ENCODE measurements at regions not wholly inside any gene's neighbourhood (a gene's known extent, or its start where the extent isn't known, plus 50 kb on each side); places are given as distances from the start of the nearest gene placed in this dataset.
A peak's percentile ranks its signal among the peaks of the same experiment; 100 is the strongest.
"Not testable (repeated sequence)": the region's sequence is repeated elsewhere in the genome, so short reads cannot be mapped to it uniquely, and the experiment has no call there.

DNA sequence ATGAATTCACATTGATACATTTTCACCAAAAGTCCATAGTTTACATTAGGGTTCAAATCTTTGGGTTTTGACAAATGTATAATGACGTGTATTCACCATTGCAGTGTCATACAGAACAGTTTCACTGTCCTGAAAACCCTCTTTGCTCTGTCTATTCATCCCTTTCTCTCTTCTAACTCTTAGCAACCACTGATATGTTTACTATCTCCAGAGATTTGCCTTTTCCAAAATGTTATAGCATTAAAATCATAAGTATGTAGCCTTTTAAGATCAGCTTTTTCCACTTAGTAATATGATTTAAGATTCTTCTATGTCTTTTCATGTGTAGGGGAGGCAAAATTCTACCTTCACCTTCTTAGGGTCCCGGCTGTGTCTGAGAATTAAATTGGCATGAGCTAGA is 203.8 kb downstream of the TPRG1 start:
- TF ChIP-seq, protein P1, sequence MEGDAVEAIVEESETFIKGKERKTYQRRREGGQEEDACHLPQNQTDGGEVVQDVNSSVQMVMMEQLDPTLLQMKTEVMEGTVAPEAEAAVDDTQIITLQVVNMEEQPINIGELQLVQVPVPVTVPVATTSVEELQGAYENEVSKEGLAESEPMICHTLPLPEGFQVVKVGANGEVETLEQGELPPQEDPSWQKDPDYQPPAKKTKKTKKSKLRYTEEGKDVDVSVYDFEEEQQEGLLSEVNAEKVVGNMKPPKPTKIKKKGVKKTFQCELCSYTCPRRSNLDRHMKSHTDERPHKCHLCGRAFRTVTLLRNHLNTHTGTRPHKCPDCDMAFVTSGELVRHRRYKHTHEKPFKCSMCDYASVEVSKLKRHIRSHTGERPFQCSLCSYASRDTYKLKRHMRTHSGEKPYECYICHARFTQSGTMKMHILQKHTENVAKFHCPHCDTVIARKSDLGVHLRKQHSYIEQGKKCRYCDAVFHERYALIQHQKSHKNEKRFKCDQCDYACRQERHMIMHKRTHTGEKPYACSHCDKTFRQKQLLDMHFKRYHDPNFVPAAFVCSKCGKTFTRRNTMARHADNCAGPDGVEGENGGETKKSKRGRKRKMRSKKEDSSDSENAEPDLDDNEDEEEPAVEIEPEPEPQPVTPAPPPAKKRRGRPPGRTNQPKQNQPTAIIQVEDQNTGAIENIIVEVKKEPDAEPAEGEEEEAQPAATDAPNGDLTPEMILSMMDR (IDR thresholded peaks at IDR 0.05; ENCODE audit: low read depth, low read length), result no peak
- no peaks in the 10 kb centered on the region for H3K27me3 ChIP-seq (ENCODE audit: insufficient read depth, low read depth, severe bottlenecking)
- H3K4me3 ChIP-seq (ENCODE audit: low read depth, low read length), result no peak overlapping the region
- no peak for DNase-seq
- H3K36me3 ChIP-seq, result no peaks in the 10 kb centered on the region
- H3K9me3 ChIP-seq (ENCODE audit: severe bottlenecking), result no peaks in the 10 kb centered on the region
- no peak overlapping the region for H3K27ac ChIP-seq

DNA sequence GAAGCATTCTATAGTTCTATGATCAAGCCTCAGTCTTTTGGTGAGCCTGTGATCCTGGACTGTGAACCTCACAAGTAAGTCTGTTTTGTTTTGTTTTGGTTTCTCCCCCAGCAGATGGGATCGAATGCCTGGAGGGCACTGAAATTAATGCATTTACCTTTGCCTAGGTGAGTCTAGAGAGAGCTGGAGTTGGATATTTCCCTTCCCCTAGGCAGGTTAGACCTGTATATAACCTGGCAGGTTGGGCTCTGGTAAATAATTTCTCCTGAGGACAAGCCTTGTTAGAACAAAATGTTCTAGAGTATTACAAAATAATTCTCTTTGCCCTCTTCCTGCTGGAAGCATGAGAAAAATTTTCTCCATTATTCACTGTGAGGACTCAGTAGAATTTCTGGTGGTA is 211.9 kb downstream of the TPRG1 start:
- TF ChIP-seq, protein P1 (IDR thresholded peaks at IDR 0.05; ENCODE audit: low read depth, low read length), result no peak
- DNase-seq, result no peak
- no peaks in the 10 kb centered on the region for H3K36me3 ChIP-seq
- H3K27me3 ChIP-seq (ENCODE audit: insufficient read depth, low read depth, severe bottlenecking), result no peaks in the 10 kb centered on the region
- no peaks in the 10 kb centered on the region for H3K9me3 ChIP-seq (ENCODE audit: severe bottlenecking)
- no peak overlapping the region for H3K4me3 ChIP-seq (ENCODE audit: low read depth, low read length)
- no peak overlapping the region for H3K27ac ChIP-seq

DNA sequence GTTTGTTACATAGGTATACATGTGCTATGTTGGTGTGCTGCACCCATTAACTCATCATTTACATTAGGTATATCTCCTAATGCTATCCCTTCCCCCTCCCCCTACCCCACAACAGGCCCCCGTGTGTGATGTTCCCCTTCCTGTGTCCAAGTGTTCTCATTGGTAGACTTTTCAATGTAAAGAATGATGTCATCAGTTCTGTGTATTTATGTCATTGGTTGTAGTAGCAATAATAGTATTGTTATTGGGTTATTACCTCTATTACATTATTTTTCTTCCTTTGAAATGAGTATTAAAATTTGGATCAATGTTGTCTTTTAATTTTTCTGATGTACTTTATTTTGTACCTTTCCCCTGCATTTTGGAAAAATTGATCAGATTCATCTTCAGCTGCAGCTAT is 214.1 kb downstream of the TPRG1 start:
- H3K27ac ChIP-seq; H3K9me3 ChIP-seq (ENCODE audit: severe bottlenecking); H3K36me3 ChIP-seq; H3K4me3 ChIP-seq (ENCODE audit: low read depth, low read length); H3K27me3 ChIP-seq (ENCODE audit: insufficient read depth, low read depth, severe bottlenecking); DNase-seq: not testable (repeated sequence)

DNA sequence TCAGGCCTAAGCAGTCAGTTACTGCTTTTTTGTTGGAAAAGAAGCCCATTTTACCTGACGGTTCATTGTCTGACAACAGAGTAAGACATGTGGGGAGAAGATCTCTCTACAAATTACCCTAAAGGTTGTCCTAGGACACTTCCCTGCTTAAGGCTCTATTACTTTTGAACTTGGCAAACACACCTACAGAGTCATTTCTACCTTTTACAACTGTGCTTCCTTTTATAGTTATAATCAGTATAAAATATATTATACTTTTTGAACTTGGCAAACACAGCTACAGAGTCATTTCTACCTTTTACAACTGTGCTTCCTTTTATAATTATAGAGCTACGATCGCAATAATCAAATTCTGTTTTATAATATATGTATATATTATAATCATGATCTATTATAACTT is 215.0 kb downstream of the TPRG1 start:
- Histone ChIP-seq H3K4me3 (ENCODE audit: low read depth, low read length) (no peak overlapping the region), H3K27me3 (ENCODE audit: insufficient read depth, low read depth, severe bottlenecking) (no peaks in the 10 kb centered on the region), H3K9me3 (ENCODE audit: severe bottlenecking) (no peaks in the 10 kb centered on the region), H3K27ac (no peak overlapping the region), H3K36me3 (no peaks in the 10 kb centered on the region)
- TF ChIP-seq, protein P1 (IDR thresholded peaks at IDR 0.05; ENCODE audit: low read depth, low read length), result no peak
- DNase-seq, result no peak

DNA sequence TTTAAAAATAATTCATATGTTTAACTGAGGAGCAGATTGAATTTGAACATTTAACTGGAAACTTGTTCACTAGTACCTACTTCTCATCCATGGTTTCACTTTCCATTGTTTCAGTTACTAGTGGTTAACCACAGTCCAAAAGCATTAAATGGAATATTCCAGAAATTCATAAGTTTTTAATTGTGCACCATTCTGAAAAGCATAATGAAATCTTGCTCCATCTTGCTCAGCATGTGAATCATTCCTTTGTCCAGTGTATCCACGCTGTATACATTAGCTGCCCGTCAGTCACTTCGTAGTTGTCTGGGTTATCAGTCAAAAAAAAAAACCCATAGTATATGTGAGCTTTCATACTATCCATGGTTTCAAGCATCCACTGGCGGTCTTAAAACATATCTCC is 217.6 kb downstream of the TPRG1 start:
- TF ChIP-seq, protein P1 (IDR thresholded peaks at IDR 0.05; ENCODE audit: low read depth, low read length), result no peak
- H3K27ac ChIP-seq, result no peak overlapping the region
- no peaks in the 10 kb centered on the region for H3K27me3 ChIP-seq (ENCODE audit: insufficient read depth, low read depth, severe bottlenecking)
- H3K9me3 ChIP-seq (ENCODE audit: severe bottlenecking), result no peaks in the 10 kb centered on the region
- H3K36me3 ChIP-seq, result no peaks in the 10 kb centered on the region
- H3K4me3 ChIP-seq (ENCODE audit: low read depth, low read length), result no peak overlapping the region
- no peak for DNase-seq

DNA sequence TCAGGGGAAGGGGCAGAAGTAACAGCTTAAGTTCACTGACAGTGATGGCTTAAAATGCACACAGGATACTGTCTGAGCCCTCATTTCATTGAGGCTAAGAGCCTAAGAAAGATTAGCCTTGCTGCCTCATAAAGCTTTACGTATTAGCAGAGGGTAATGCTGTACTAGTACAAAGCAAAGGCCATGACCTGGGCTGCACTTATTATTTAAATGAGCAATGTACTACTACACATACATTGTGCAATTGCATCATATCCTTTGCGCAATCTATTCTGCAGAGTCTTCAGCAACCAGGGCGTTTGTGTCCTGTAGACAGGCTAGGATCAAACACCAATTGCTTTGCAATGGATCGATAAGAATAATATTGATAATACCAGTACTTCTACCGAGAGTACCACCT is 221.8 kb downstream of the TPRG1 start:
- DNase-seq, result peak; percentile 35
- Histone ChIP-seq H3K27me3 (ENCODE audit: insufficient read depth, low read depth, severe bottlenecking) (no peaks in the 10 kb centered on the region), H3K4me3 (ENCODE audit: low read depth, low read length) (no peak overlapping the region), H3K9me3 (ENCODE audit: severe bottlenecking) (no peaks in the 10 kb centered on the region), H3K36me3 (no peaks in the 10 kb centered on the region), H3K27ac (peak overlapping the region; percentile 13; the same call in 1 of the 2 replicates)
- TF ChIP-seq, protein P1 (IDR thresholded peaks at IDR 0.05; ENCODE audit: low read depth, low read length), result no peak
